ENCODE measurements at regions not wholly inside any gene's neighbourhood (a gene's known extent, or its start where the extent isn't known, plus 50 kb on each side); places are given as distances from the start of the nearest gene placed in this dataset.

GRCh38 chr7:13198727-13199126 lies 511.3 kb downstream of the ARL4A start:
- TF ChIP-seq CTCF (IDR thresholded peaks at IDR 0.05) (no peak), POLR2A (IDR thresholded peaks at IDR 0.05) (no peak)
